Activated CD8-positive, alpha-beta memory T cell treated with anti-CD3 and anti-CD28 coated beads for 48 hours (primary cell): ENCODE measurements at regions not wholly inside any gene's neighbourhood (a gene's known extent, or its start where the extent isn't known, plus 50 kb on each side); places are given as distances from the start of the nearest gene placed in this dataset.
"Not testable (repeated sequence)": the region's sequence is repeated elsewhere in the genome, so short reads cannot be mapped to it uniquely, and the experiment has no call there.

Experiments used
- DNase-seq, 3 experiments: peaks; one replicate each; pipeline ENCODE4 v3.0.0-alpha.2; 2020; ENCODE audit warnings: low read depth in 2 of 3, low spot score in 2 of 3

- no peak for DNase-seq
Measured at GRCh38 chr20:12786276-12786675, 222.5 kb upstream of the SPTLC3 start.

- DNase-seq: no peak
Measured at GRCh38 chr20:12788632-12789299, 220.0 kb upstream of the SPTLC3 start.

DNA sequence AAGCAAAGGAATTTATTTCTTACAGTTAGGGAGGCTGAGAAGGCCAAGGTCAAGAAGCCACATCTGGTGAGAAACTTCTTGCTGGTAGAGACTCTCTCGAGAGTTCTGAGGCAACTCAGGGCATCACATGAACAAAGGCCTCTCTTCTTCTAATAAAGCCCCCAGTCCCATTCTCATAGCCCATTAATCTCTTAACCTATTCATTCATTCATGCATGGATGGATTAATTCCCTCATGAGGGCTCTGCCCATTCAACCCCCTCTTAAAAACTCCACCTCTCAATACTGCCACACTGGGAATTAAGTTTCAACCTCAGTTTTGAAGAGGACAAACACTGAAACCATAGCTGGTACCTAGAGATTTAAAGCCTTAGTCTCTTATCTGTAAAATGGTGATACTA lies 217.9 kb upstream of the SPTLC3 start:
- no peak for DNase-seq

- no peak for DNase-seq
Measured at GRCh38 chr20:12798286-12798685, 210.5 kb upstream of the SPTLC3 start.

DNA sequence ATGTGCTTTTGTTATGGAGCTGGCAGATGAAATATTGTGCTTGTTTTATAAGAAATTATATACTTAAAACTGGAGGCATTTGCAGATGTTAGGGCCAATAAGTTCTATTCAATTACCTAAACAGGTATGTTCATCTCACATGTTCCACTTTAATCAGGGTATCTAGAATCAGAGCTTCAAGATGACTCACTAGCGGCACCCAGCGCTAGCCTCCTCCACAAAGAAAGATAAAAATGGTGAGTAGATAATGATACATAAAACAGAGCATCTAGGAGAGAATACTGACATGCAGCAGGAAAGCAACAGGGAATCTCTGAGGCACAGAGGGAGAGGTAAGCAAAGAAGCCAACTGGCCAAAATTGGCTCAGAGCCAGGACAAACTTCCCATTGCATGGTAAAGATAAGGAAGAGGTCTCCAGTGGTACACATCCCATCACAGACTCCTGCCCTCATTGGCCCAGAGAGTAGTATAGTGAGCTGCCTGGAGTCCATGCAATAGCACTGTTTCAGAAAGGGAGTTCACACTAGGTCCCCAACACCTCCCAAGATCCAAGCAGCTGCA lies 200.7 kb upstream of the SPTLC3 start:
- no peak for DNase-seq

DNA sequence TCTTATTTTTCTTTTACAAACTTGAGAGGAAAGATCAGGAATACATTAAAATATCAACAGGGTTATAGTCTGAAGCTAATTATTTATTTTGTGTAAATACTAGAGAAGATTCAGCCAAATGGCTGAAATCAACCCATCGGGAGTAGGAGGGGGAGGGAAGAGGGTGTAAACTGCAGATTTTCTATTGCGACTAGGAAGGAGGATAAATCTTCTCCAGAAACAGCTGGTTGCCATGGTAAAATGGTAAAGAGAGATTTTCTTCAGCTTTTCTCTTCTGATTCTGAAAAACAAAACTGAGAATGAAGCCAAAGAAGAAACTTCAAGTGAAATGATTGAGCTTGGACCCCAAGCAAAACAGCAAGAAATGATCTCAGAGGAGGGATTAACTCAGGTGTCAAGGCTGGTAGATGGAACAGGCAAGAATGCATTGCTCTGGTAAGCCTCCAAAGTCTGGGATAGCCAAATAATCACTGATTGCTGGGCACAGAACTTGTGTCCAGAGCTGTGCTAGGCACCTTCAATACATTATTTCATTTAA lies 193.5 kb upstream of the SPTLC3 start:
- no peak for DNase-seq

GRCh38 chr20:12815778-12816408 lies 192.9 kb upstream of the SPTLC3 start:
- no peak for DNase-seq

DNA sequence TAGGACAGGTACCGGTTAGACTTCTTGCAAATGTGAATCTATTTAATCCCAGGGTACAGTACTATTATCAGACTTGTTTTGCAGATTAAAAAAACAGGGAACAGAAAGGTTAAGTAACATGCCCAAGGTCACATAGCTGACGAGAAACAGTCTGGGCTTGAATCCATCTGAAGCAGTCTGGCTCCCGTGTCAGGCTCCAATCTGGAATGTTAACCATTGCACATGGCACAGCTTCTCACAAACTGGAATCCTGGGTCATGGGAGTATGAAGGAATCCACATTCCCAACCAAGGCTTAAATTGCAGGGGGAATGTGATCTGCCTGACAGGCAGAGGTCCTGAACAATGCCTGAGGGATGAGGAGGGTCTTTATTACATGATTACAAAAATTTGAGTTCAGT lies 187.5 kb upstream of the SPTLC3 start:
- no peak for DNase-seq

GRCh38 chr20:12823734-12824133 lies 185.0 kb upstream of the SPTLC3 start:
- DNase-seq: no peak

- no peak for DNase-seq
Measured at GRCh38 chr20:12824328-12825225, 184.2 kb upstream of the SPTLC3 start.

GRCh38 chr20:12825226-12825595 lies 183.6 kb upstream of the SPTLC3 start:
- DNase-seq: no peak

DNA sequence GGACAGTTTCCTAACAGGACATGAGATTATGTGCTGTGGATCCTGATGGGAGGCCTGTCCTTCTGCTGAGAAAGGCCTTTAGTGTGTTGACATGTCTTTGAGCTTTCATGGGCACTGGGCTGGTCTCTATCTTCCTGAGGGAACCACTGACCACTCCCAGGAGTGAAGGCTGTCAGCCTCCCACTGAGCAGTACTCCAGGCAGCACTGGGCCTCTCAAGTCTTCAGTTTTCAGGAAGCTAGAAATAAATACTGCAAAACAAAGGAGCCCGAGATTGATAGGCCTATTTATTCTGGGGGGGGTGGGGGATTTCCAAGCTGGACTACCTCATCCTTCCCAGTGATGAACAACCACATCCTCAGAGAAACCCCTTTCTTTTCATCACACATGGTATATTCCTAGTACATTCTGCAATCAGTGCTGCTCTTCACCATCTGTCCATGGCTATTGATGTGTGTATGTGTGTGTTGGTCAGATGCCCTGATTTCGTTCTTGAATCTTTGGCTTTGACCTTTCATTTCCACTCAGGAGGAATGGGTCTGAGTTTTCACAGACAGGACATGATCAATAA lies 180.9 kb upstream of the SPTLC3 start:
- no peak for DNase-seq

DNA sequence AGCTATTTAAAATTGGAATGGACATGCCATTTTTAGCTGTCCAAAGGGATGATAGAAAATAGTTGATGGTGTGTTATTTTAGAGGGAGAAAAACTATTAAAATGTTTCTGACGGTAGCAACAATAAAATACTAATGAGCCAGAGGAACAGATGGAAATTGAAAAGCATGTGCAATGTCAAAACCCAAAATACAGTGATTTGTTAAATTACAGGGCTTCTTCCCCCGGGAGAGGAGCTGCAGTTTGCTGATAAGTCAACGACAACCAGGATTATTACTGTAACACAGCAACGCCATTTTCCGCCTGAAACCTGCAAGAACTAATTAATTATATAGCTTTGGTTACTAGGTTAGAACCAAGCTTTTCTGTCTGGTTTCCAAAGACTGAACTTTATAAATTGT lies 179.6 kb upstream of the SPTLC3 start:
- no peak for DNase-seq

DNA sequence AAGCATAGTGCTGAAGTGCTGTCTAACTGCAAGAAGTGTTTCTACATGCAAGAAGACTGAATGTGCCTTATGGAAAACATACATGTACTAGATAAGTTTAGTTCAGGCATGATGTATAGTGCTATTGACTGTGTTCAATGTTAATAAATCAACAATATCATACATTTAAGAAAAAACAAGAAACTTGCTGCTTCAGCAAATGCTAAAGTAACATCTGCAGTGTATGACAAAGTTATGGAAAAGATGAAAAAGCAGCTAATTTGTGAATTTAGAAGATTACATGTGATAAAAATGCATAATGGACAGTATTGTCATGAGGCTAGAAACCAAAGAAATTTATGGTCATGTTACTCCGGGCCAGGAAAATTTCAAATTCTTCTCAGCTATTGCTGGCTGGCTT lies 174.9 kb upstream of the SPTLC3 start:
- DNase-seq: no peak

- DNase-seq: no peak
Measured at GRCh38 chr20:12835999-12836398, 172.8 kb upstream of the SPTLC3 start.

DNA sequence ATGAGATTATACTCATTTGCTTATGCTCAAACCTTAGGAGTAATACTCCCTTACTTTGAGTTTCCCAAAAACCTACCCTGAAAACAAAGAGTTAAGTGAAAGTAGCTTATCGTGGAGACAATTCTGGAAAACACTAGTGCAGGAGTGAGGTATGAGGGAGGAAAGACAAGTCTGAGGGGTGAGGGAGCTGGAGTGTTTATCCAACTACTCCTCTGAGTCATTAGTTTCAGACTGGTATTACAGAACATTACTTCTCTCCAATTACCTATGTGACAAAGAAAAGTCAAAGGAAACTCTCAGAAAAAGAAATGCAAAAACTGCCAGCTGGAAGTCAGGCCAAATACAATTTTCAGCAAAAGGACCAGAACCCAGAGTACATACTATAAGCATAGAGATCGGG lies 171.1 kb upstream of the SPTLC3 start:
- DNase-seq: no peak

DNA sequence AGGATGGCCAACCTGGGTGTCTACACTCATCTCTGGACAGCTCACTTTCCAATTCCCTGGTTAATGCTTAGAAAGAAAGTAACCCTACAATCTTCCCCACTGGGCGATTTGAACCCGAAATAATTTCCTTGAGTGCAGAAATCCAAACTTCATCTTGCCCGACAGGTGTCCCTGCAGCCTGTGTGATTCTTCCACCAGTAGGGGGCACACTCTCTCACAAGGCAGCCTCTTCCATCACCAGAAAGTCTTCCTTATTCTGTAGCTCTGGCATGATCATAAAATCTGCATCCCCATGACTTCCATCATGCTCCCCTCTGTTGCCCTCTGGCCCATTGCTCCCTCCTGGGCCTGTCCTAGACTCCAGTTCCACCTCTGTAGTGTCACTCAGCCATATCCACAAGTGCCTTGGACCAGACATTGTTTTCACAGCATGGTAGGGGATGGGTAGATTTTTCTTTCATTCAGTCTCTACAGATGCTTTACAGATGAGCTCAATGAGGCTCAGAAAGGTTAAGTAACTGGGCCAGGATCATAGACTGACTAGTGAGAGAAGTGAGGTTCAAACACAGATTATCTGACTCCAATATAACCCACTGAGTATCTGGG lies 170.4 kb upstream of the SPTLC3 start:
- no peak for DNase-seq

GRCh38 chr20:12847872-12848271 lies 160.9 kb upstream of the SPTLC3 start:
- DNase-seq: no peak

DNA sequence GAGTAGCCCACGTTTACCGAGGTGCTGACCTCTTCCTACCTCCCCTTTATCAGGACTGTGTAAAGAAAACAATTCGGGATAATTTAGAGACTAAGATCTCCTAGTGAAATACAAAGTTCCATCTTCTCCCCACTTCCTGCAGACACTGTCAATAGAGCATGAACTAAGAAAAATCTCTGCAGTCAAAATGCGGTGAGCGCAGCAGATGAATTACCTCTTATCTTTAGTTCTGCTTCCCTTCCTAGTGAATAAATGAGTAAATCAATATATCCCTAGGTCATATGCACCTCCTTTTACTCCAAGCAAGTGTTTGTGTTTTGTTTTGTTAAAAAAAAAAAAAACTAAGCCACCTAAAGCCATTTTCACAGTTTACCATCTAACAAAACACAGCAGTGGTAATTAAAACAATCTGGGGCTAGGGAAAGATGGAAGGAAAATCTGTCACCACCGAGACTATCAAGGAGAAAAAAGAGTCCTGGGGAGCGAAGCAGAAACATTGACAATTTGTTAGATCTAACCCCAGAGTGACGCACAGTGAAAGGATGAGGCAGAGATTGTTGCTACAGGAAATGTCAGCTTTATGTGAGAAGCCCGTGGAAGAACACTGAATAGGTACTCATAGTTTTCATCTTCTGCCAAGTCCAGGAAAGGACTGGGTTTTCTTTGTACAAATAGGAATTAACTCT lies 159.4 kb upstream of the SPTLC3 start:
- no peak for DNase-seq

DNA sequence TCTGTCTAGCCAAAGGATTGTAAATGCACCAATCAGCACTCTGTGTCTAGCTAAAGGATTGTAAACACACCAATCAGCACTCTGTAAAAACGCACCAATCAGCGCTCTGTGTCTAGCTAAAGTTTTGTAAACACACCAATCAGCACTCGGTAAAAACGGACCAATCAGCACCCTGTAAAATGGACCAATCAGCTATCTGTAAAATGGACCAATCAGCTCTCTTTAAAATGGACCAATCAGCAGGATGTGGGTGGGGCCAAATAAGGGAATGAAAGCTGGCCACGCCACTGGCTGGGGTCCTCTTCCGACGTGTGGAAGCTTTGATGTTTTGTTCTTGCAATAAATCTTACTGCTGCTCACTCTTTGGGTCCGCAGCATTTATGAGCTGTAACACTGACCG lies 151.1 kb upstream of the SPTLC3 start:
- not testable (repeated sequence) for DNase-seq
